ENCODE measurements at regions not wholly inside any gene's neighbourhood (a gene's known extent, or its start where the extent isn't known, plus 50 kb on each side); places are given as distances from the start of the nearest gene placed in this dataset.

- TF ChIP-seq CTCF (IDR thresholded peaks at IDR 0.05; ENCODE audit: partially characterized antibody, unreplicated experiment), result no peak
- H3K36me3 Mint-ChIP-seq (ENCODE audit: unreplicated experiment), result no peaks in the 10 kb centered on the region
- no peak for DNase-seq
- H3K9me3 Mint-ChIP-seq (ENCODE audit: unreplicated experiment), result no peaks in the 10 kb centered on the region
- H3K27ac Mint-ChIP-seq (ENCODE audit: unreplicated experiment), result no peak overlapping the region
- peaks cover 3% of the 10 kb centered on the region for H3K4me1 Mint-ChIP-seq (ENCODE audit: low read depth, unreplicated experiment)
- H3K27me3 Mint-ChIP-seq (ENCODE audit: unreplicated experiment), result no peaks in the 10 kb centered on the region
- no peak overlapping the region for H3K4me3 Mint-ChIP-seq (ENCODE audit: unreplicated experiment)
These were observed 51.4 kb upstream of the RAPGEF2 start for GRCh38 chr4:159051245-159052071.

- Mint-ChIP-seq H3K9me3 (ENCODE audit: unreplicated experiment) (no peaks in the 10 kb centered on the region), H3K36me3 (ENCODE audit: unreplicated experiment) (no peaks in the 10 kb centered on the region), H3K4me1 (ENCODE audit: low read depth, unreplicated experiment) (peaks cover 3% of the 10 kb centered on the region), H3K4me3 (ENCODE audit: unreplicated experiment) (no peak overlapping the region), H3K27ac (ENCODE audit: unreplicated experiment) (no peak overlapping the region), H3K27me3 (ENCODE audit: unreplicated experiment) (no peaks in the 10 kb centered on the region)
- no peak for TF ChIP-seq CTCF (IDR thresholded peaks at IDR 0.05; ENCODE audit: partially characterized antibody, unreplicated experiment)
- DNase-seq, result no peak
These were observed 50.6 kb upstream of the RAPGEF2 start for GRCh38 chr4:159052315-159052714.

Measured in glutamatergic neuron (in vitro differentiated cells).